ENCODE measurements at regions not wholly inside any gene's neighbourhood (a gene's known extent, or its start where the extent isn't known, plus 50 kb on each side); places are given as distances from the start of the nearest gene placed in this dataset.

- TF ChIP-seq, protein P1, sequence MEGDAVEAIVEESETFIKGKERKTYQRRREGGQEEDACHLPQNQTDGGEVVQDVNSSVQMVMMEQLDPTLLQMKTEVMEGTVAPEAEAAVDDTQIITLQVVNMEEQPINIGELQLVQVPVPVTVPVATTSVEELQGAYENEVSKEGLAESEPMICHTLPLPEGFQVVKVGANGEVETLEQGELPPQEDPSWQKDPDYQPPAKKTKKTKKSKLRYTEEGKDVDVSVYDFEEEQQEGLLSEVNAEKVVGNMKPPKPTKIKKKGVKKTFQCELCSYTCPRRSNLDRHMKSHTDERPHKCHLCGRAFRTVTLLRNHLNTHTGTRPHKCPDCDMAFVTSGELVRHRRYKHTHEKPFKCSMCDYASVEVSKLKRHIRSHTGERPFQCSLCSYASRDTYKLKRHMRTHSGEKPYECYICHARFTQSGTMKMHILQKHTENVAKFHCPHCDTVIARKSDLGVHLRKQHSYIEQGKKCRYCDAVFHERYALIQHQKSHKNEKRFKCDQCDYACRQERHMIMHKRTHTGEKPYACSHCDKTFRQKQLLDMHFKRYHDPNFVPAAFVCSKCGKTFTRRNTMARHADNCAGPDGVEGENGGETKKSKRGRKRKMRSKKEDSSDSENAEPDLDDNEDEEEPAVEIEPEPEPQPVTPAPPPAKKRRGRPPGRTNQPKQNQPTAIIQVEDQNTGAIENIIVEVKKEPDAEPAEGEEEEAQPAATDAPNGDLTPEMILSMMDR (IDR thresholded peaks at IDR 0.05) = no peak
- TF ChIP-seq EZH2 (IDR thresholded peaks at IDR 0.05; ENCODE audit: borderline replicate concordance, insufficient read depth, low read depth, low read length, poor library complexity, severe bottlenecking) = no peak
Measured at GRCh38 chr16:76222087-76222486, 55.1 kb upstream of the CNTNAP4 start.

Measured in B cell (primary cell).